ENCODE measurements at regions not wholly inside any gene's neighbourhood (a gene's known extent, or its start where the extent isn't known, plus 50 kb on each side); places are given as distances from the start of the nearest gene placed in this dataset.

- TF ChIP-seq KAT7 (CRISPR knock-in tag; IDR thresholded peaks at IDR 0.05; ENCODE audit: borderline replicate concordance) = no peak
- TF ChIP-seq ZNF138 (CRISPR knock-in tag; conservative IDR thresholded peaks at IDR 0.05) = no peak
- TF ChIP-seq SOX15 (CRISPR knock-in tag; IDR thresholded peaks at IDR 0.05) = no peak
- TF ChIP-seq ZNF396 (CRISPR knock-in tag; IDR thresholded peaks at IDR 0.05; ENCODE audit: borderline replicate concordance) = no peak
- TF ChIP-seq GABPB1 (CRISPR knock-in tag; IDR thresholded peaks at IDR 0.05) = no peak
Measured at GRCh38 chr12:61754214-61754613, 506.0 kb upstream of the USP15 start (continued).

- H3K9me3 Mint-ChIP-seq = peaks cover 3% of the 10 kb centered on the region; the same call in 1 of the 2 replicates
- ATAC-seq (no peak), DNase-seq (ENCODE audit: low spot score) (no peak)
- no peaks in the 10 kb centered on the region for H3K27me3 Mint-ChIP-seq (ENCODE audit: low read depth)
- TF ChIP-seq NFYB (CRISPR knock-in tag; conservative IDR thresholded peaks at IDR 0.05; ENCODE audit: low read depth) (no peak), ATF2 (CRISPR knock-in tag; IDR thresholded peaks at IDR 0.05; ENCODE audit: borderline replicate concordance, low read depth) (no peak), ARID4B (CRISPR knock-in tag; IDR thresholded peaks at IDR 0.05; ENCODE audit: borderline replicate concordance) (no peak), GRHL2 (CRISPR knock-in tag; IDR thresholded peaks at IDR 0.05; ENCODE audit: insufficient replicate concordance, severe bottlenecking) (no peak), MLX (CRISPR knock-in tag; IDR thresholded peaks at IDR 0.05) (no peak)
- TF ChIP-seq, protein P1, sequence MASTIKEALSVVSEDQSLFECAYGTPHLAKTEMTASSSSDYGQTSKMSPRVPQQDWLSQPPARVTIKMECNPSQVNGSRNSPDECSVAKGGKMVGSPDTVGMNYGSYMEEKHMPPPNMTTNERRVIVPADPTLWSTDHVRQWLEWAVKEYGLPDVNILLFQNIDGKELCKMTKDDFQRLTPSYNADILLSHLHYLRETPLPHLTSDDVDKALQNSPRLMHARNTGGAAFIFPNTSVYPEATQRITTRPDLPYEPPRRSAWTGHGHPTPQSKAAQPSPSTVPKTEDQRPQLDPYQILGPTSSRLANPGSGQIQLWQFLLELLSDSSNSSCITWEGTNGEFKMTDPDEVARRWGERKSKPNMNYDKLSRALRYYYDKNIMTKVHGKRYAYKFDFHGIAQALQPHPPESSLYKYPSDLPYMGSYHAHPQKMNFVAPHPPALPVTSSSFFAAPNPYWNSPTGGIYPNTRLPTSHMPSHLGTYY (CRISPR knock-in tag; IDR thresholded peaks at IDR 0.05) = no peak
- peaks cover 6% of the 10 kb centered on the region for H3K4me1 Mint-ChIP-seq
- no peaks in the 10 kb centered on the region for H3K36me3 Mint-ChIP-seq
- no peak overlapping the region for H3K4me3 Mint-ChIP-seq
- POLR2A ChIA-PET = no interaction called here
- CTCF ChIA-PET = no interaction called here
- H3K27ac Mint-ChIP-seq = no peak overlapping the region
Measured at GRCh38 chr12:61757831-61758505, 502.2 kb upstream of the USP15 start.

GRCh38 chr12:61758661-61759060 is 501.5 kb upstream of the USP15 start:
- Mint-ChIP-seq H3K9me3 (peaks cover 3% of the 10 kb centered on the region; the same call in 1 of the 2 replicates), H3K27ac (no peak overlapping the region), H3K36me3 (no peaks in the 10 kb centered on the region), H3K4me3 (no peak overlapping the region), H3K4me1 (peaks cover 10% of the 10 kb centered on the region), H3K27me3 (ENCODE audit: low read depth) (no peaks in the 10 kb centered on the region)
- POLR2A ChIA-PET = no interaction called here
- TF ChIP-seq, protein P2, sequence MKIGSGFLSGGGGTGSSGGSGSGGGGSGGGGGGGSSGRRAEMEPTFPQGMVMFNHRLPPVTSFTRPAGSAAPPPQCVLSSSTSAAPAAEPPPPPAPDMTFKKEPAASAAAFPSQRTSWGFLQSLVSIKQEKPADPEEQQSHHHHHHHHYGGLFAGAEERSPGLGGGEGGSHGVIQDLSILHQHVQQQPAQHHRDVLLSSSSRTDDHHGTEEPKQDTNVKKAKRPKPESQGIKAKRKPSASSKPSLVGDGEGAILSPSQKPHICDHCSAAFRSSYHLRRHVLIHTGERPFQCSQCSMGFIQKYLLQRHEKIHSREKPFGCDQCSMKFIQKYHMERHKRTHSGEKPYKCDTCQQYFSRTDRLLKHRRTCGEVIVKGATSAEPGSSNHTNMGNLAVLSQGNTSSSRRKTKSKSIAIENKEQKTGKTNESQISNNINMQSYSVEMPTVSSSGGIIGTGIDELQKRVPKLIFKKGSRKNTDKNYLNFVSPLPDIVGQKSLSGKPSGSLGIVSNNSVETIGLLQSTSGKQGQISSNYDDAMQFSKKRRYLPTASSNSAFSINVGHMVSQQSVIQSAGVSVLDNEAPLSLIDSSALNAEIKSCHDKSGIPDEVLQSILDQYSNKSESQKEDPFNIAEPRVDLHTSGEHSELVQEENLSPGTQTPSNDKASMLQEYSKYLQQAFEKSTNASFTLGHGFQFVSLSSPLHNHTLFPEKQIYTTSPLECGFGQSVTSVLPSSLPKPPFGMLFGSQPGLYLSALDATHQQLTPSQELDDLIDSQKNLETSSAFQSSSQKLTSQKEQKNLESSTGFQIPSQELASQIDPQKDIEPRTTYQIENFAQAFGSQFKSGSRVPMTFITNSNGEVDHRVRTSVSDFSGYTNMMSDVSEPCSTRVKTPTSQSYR (CRISPR knock-in tag; IDR thresholded peaks at IDR 0.05) = no peak
- TF ChIP-seq JUN (CRISPR knock-in tag; IDR thresholded peaks at IDR 0.05) (no peak), STAT6 (CRISPR knock-in tag; conservative IDR thresholded peaks at IDR 0.05; ENCODE audit: low read depth) (no peak)
- CTCF ChIA-PET = no interaction called here
- ATAC-seq (no peak), DNase-seq (ENCODE audit: low spot score) (no peak)
